ENCODE measurements at regions not wholly inside any gene's neighbourhood (a gene's known extent, or its start where the extent isn't known, plus 50 kb on each side); places are given as distances from the start of the nearest gene placed in this dataset.

DNA sequence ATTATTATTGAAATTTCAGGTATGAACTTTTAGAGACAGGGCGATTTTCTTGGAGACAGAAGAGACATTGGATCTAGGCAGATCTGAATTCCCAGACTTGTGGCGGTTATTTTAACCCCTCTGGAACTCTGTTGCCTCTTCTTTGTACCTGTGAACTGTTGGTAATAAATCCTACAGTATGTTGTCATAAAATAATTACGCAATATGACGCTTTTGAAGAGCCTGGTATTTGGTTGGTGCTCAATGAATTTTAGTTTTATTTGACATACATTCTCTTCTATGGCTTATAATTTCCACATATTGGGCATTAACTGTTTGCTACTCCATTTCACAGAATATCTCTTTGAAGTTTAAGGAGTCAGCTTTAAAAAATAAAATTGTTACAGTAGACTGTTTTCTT lies 1496.1 kb upstream of the IGFBP7 start:
- TF ChIP-seq CREB1 (CRISPR knock-in tag; IDR thresholded peaks at IDR 0.05; ENCODE audit: low read depth) (no peak), EZH2 (IDR thresholded peaks at IDR 0.05; ENCODE audit: low read depth, unreplicated experiment) (no peak), ZNF331 (CRISPR knock-in tag; IDR thresholded peaks at IDR 0.05; ENCODE audit: low read depth) (no peak)
- TF ChIP-seq, protein P1, sequence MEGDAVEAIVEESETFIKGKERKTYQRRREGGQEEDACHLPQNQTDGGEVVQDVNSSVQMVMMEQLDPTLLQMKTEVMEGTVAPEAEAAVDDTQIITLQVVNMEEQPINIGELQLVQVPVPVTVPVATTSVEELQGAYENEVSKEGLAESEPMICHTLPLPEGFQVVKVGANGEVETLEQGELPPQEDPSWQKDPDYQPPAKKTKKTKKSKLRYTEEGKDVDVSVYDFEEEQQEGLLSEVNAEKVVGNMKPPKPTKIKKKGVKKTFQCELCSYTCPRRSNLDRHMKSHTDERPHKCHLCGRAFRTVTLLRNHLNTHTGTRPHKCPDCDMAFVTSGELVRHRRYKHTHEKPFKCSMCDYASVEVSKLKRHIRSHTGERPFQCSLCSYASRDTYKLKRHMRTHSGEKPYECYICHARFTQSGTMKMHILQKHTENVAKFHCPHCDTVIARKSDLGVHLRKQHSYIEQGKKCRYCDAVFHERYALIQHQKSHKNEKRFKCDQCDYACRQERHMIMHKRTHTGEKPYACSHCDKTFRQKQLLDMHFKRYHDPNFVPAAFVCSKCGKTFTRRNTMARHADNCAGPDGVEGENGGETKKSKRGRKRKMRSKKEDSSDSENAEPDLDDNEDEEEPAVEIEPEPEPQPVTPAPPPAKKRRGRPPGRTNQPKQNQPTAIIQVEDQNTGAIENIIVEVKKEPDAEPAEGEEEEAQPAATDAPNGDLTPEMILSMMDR (conservative IDR thresholded peaks at IDR 0.05; ENCODE audit: low read depth in 2 of 2) = no peak

Data from GM23338 (cell line).